ENCODE measurements at regions not wholly inside any gene's neighbourhood (a gene's known extent, or its start where the extent isn't known, plus 50 kb on each side); places are given as distances from the start of the nearest gene placed in this dataset.

DNA sequence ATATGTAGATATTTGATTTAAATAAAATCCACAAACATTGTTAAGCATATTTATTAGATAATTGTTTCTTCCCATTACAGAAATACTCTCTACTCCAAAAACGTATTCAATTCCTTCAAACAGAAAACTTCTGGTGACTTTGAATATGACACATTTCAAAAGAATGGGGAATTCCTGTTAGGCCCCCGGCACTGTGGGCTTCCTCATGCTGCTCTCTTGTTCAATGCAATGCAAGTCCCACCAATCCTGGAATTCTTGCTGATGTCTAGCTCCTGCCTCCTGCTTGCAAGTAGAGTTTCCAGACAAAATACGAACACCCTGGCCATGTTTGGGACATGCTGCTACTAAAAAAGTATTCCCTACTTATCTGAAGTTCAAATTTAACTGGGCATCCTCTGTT is 544.1 kb downstream of the QKI start:
- Histone ChIP-seq H3K79me2 (ENCODE audit: insufficient read depth, low read length) (no peaks in the 10 kb centered on the region), H3K27ac (ENCODE audit: extremely low read length, insufficient read depth, low read length) (no peak overlapping the region), H3K36me3 (replicated peaks in 1 of 2; ENCODE audit: control insufficient read depth in 1 of 2, insufficient read depth in 2 of 2, low read length in 2 of 2) (no peaks in the 10 kb centered on the region), H3K4me3 (replicated peaks in 1 of 3; ENCODE audit: insufficient read depth in 1 of 3, low read depth in 2 of 3, low read length in 3 of 3) (no peak overlapping the region), H3K9me3 (ENCODE audit: low read length) (no peaks in the 10 kb centered on the region), H3K27me3 (ENCODE audit: control insufficient read depth in 1 of 2, insufficient read depth in 2 of 2, low read length in 2 of 2) (peaks cover 0 to 50% of the 10 kb centered on the region in 2 experiments; a peak in 2 of 5 replicates), H3K9ac (ENCODE audit: insufficient read depth, low read depth, low read length) (no peak overlapping the region), H4K20me1 (ENCODE audit: insufficient read depth, low read length) (no peaks in the 10 kb centered on the region), H2AFZ (ENCODE audit: low read length) (no peak overlapping the region), H3K4me2 (ENCODE audit: low read depth, low read length) (no peak overlapping the region), H3K4me1 (ENCODE audit: insufficient read depth, low read length) (no peaks in the 10 kb centered on the region)
- DNase-seq (ENCODE audit: low spot score) (no peak), FAIRE-seq (no peak), ATAC-seq (no peak)
- CTCF ChIA-PET (ENCODE audit: low intra/inter-chr PET ratio, low total read pairs): no interaction called here
- in situ Hi-C loops (cut with HindIII; ENCODE audit: extremely low pct_ligation_motif_present, low pct_unique_long_range_greater_than_20kb): loop anchor here (5.0 to 10.0 kb wide), 2 partner anchors 534 to 776 kb away; no protein-coding TSS in a partner anchor
- POLR2A ChIA-PET: no interaction called here
- intact Hi-C loops (cut with micrococcal nuclease; ENCODE audit: unreplicated experiment): loop anchor here (5.0 kb wide), 1 partner anchor 376 kb away; no protein-coding TSS in a partner anchor
- BruUV-seq (replicated peaks): no TSS peak
- TF ChIP-seq POLR2G (IDR thresholded peaks at IDR 0.05; ENCODE audit: low read depth, low read length) (no peak), NCOA1 (CRISPR knock-in tag; IDR thresholded peaks at IDR 0.05) (no peak), ZNF33B (CRISPR knock-in tag; IDR thresholded peaks at IDR 0.05) (no peak), SIX1 (CRISPR knock-in tag; IDR thresholded peaks at IDR 0.05; ENCODE audit: borderline replicate concordance) (no peak), FOXA3 (CRISPR knock-in tag; IDR thresholded peaks at IDR 0.05) (no peak), RAD21 (CRISPR knock-in tag; IDR thresholded peaks at IDR 0.05) (no peak), RBFOX2 (IDR thresholded peaks at IDR 0.05; ENCODE audit: low read depth, low read length) (no peak), YY1 (IDR thresholded peaks at IDR 0.05; ENCODE audit: insufficient read depth, insufficient replicate concordance, low read depth, low read length) (no peak), TOPORS (CRISPR knock-in tag; IDR thresholded peaks at IDR 0.05) (no peak), PLRG1 (conservative IDR thresholded peaks at IDR 0.05) (no peak), KDM1A (CRISPR knock-in tag; IDR thresholded peaks at IDR 0.05) (no peak), KMT2B (CRISPR knock-in tag; IDR thresholded peaks at IDR 0.05) (no peak), ZNF83 (CRISPR knock-in tag; IDR thresholded peaks at IDR 0.05; ENCODE audit: borderline replicate concordance) (no peak), DMAP1 (CRISPR knock-in tag; IDR thresholded peaks at IDR 0.05) (no peak), ZKSCAN5 (CRISPR knock-in tag; IDR thresholded peaks at IDR 0.05) (no peak), MZF1 (CRISPR knock-in tag; IDR thresholded peaks at IDR 0.05; ENCODE audit: borderline replicate concordance) (no peak), ZKSCAN8 (CRISPR knock-in tag; IDR thresholded peaks at IDR 0.05; ENCODE audit: borderline replicate concordance) (no peak), TAF1 (CRISPR knock-in tag; IDR thresholded peaks at IDR 0.05) (no peak), SUZ12 (IDR thresholded peaks at IDR 0.05; ENCODE audit: low read depth, low read length) (no peak)
- TF ChIP-seq, protein P1, sequence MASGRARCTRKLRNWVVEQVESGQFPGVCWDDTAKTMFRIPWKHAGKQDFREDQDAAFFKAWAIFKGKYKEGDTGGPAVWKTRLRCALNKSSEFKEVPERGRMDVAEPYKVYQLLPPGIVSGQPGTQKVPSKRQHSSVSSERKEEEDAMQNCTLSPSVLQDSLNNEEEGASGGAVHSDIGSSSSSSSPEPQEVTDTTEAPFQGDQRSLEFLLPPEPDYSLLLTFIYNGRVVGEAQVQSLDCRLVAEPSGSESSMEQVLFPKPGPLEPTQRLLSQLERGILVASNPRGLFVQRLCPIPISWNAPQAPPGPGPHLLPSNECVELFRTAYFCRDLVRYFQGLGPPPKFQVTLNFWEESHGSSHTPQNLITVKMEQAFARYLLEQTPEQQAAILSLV (CRISPR knock-in tag; IDR thresholded peaks at IDR 0.05; ENCODE audit: borderline replicate concordance): no peak
- WGBS (ENCODE audit: low lambda C conversion rate): 0% methylated on average over 3 of the region's 3 CpGs

Data from HepG2 (cell line).